ENCODE measurements at regions not wholly inside any gene's neighbourhood (a gene's known extent, or its start where the extent isn't known, plus 50 kb on each side); places are given as distances from the start of the nearest gene placed in this dataset.

DNA sequence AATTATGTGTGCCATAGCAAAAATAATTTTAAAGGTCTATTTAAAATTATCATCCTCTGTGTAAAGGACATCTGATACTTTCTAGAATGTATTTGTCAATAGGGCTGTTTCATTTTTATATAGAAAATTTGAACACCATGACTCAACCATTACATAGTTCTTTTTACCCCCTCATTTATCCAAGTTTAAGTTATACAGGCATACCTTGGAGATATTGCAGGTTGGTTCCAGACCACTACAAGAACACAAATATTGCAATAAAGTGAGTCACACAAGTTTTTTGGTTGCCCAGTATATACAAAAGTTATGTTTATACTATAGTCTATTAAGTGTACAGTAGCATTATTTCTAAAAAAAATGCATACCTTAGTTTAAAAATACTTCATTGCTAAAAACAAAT, 130.4 kb downstream of the MSL3 start:
- Histone ChIP-seq H3K4me1 (ENCODE audit: control insufficient read depth in 2 of 3, insufficient read depth in 2 of 3, low read depth in 1 of 3, low read length in 3 of 3) (no peaks in the 10 kb centered on the region), H3K36me3 (ENCODE audit: control insufficient read depth in 2 of 3, insufficient read depth in 3 of 3, low read length in 3 of 3) (no peaks in the 10 kb centered on the region), H3K27ac (ENCODE audit: low read depth in 2 of 2, low read length in 2 of 2) (no peak overlapping the region), H3K9ac (ENCODE audit: low read length in 3 of 3) (no peak overlapping the region), H3K27me3 (ENCODE audit: control insufficient read depth, insufficient read depth, low read length) (peaks cover 2% of the 10 kb centered on the region), H3K9me3 (ENCODE audit: control insufficient read depth in 2 of 3, insufficient read depth in 1 of 3, low read length in 3 of 3) (no peaks in the 10 kb centered on the region), H3K4me3 (ENCODE audit: low read length in 3 of 3) (no peak overlapping the region)
- intact Hi-C loops (cut with DNase I): no loop called here
- TF ChIP-seq, protein P1, sequence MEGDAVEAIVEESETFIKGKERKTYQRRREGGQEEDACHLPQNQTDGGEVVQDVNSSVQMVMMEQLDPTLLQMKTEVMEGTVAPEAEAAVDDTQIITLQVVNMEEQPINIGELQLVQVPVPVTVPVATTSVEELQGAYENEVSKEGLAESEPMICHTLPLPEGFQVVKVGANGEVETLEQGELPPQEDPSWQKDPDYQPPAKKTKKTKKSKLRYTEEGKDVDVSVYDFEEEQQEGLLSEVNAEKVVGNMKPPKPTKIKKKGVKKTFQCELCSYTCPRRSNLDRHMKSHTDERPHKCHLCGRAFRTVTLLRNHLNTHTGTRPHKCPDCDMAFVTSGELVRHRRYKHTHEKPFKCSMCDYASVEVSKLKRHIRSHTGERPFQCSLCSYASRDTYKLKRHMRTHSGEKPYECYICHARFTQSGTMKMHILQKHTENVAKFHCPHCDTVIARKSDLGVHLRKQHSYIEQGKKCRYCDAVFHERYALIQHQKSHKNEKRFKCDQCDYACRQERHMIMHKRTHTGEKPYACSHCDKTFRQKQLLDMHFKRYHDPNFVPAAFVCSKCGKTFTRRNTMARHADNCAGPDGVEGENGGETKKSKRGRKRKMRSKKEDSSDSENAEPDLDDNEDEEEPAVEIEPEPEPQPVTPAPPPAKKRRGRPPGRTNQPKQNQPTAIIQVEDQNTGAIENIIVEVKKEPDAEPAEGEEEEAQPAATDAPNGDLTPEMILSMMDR (IDR thresholded peaks at IDR 0.05; ENCODE audit: borderline replicate concordance, extremely low read depth, insufficient read depth): no peak
- DNase-seq (no peak), FAIRE-seq (no peak)

DNA sequence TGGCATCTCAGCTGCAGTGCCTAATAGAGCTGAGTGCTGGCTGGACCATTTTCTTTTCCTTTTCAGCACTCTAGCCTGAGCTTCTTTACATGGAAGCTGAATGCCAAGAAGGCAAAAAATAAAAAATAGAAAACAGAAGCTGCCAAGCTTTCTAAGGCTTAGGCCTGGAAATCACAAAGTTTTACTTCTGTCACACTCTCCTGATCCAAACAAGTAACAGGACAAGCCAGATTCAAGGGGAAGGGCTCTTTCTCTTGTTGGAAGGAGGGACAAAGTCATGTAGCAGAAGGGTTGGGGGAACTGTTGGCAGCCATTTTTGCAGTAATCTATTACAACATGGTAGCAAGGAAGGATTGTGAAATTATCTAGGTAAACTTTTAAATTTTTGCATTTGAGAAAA, 131.8 kb downstream of the MSL3 start:
- Histone ChIP-seq H3K9ac (ENCODE audit: low read length in 3 of 3) (no peak overlapping the region), H3K4me3 (ENCODE audit: low read length in 3 of 3) (no peak overlapping the region), H3K9me3 (ENCODE audit: control insufficient read depth in 2 of 3, insufficient read depth in 1 of 3, low read length in 3 of 3) (no peaks in the 10 kb centered on the region), H3K27me3 (ENCODE audit: control insufficient read depth, insufficient read depth, low read length) (peaks cover under 1% of the 10 kb centered on the region), H3K36me3 (ENCODE audit: control insufficient read depth in 2 of 3, insufficient read depth in 3 of 3, low read length in 3 of 3) (no peaks in the 10 kb centered on the region), H3K27ac (ENCODE audit: low read depth in 2 of 2, low read length in 2 of 2) (no peak overlapping the region), H3K4me1 (ENCODE audit: control insufficient read depth in 2 of 3, insufficient read depth in 2 of 3, low read depth in 1 of 3, low read length in 3 of 3) (no peaks in the 10 kb centered on the region)
- FAIRE-seq: no peak
- intact Hi-C loops (cut with DNase I): no loop called here
- TF ChIP-seq, protein P1 (IDR thresholded peaks at IDR 0.05; ENCODE audit: borderline replicate concordance, extremely low read depth, insufficient read depth): no peak
- DNase-seq: no peak

DNA sequence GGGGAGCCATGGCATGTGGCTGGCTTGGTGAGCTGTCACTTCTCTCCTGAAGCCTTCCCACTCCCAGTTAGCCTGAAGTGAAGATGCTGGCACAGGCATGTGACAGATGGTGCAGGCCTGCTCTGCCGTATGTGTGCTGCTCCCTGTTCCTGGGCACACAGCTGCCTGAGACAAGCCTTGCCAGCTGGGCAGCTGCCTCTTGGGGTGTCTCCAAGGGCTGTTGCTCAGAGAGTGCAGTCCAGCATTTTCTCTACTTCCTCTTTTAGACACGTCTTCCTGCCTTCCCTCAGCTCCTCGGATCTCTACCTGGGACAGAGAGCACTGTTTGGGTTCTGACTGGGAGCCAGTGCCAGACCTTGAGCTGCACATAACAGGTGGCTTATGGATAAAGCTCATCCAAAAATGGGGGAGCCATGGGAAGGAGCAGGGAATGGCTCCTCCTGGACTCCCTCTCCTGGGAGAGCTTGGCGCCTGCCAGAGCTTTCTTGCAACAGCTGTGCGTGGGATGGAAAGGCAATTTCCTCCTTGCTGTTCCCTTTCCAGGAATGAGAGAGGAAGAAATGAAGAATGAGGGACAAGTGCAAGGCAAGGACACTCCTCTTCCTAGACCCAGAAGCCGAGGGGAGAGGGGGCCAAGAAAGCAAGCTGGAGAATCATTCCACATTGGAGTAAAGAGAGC, 132.9 kb downstream of the MSL3 start:
- no peak for FAIRE-seq
- H3K9me3 ChIP-seq (ENCODE audit: control insufficient read depth in 2 of 3, insufficient read depth in 1 of 3, low read length in 3 of 3): no peaks in the 10 kb centered on the region
- no peaks in the 10 kb centered on the region for H3K36me3 ChIP-seq (ENCODE audit: control insufficient read depth in 2 of 3, insufficient read depth in 3 of 3, low read length in 3 of 3)
- H3K9ac ChIP-seq (ENCODE audit: low read length in 3 of 3): no peak overlapping the region
- DNase-seq: no peak
- TF ChIP-seq, protein P1 (IDR thresholded peaks at IDR 0.05; ENCODE audit: borderline replicate concordance, extremely low read depth, insufficient read depth): no peak
- intact Hi-C loops (cut with DNase I): no loop called here
- H3K4me3 ChIP-seq (ENCODE audit: low read length in 3 of 3): no peak overlapping the region
- H3K27me3 ChIP-seq (ENCODE audit: control insufficient read depth, insufficient read depth, low read length): no peaks in the 10 kb centered on the region
- H3K4me1 ChIP-seq (ENCODE audit: control insufficient read depth in 2 of 3, insufficient read depth in 2 of 3, low read depth in 1 of 3, low read length in 3 of 3): no peaks in the 10 kb centered on the region
- no peak overlapping the region for H3K27ac ChIP-seq (ENCODE audit: low read depth in 2 of 2, low read length in 2 of 2)
